ENCODE measurements at regions not wholly inside any gene's neighbourhood (a gene's known extent, or its start where the extent isn't known, plus 50 kb on each side); places are given as distances from the start of the nearest gene placed in this dataset.

GRCh38 chr15:94027581-94027980 is 203.8 kb upstream of the MCTP2 start:
- TF ChIP-seq JUN (IDR thresholded peaks at IDR 0.05; ENCODE audit: low read depth, low read length) (no peak), CTCF (IDR thresholded peaks at IDR 0.05; ENCODE audit: control extremely low read depth in 1 of 3, insufficient read depth in 1 of 3, low read depth in 1 of 3, low read length in 3 of 3) (no peak), BRCA1 (IDR thresholded peaks at IDR 0.05; ENCODE audit: low read depth, low read length) (no peak), CHD1 (IDR thresholded peaks at IDR 0.05; ENCODE audit: low read depth, low read length) (no peak), TBP (IDR thresholded peaks at IDR 0.05; ENCODE audit: low read depth, low read length) (no peak), SRF (IDR thresholded peaks at IDR 0.05; ENCODE audit: low read depth, low read length) (no peak), FOSL1 (IDR thresholded peaks at IDR 0.05; ENCODE audit: insufficient read depth, low read depth, low read length) (no peak), POLR2A (IDR thresholded peaks at IDR 0.05; ENCODE audit: control extremely low read depth in 1 of 2, low read depth in 2 of 2, low read length in 2 of 2) (no peak)

Data from H1 (cell line).